GM04504 (cell line): ENCODE measurements at regions not wholly inside any gene's neighbourhood (a gene's known extent, or its start where the extent isn't known, plus 50 kb on each side); places are given as distances from the start of the nearest gene placed in this dataset.
A peak's percentile ranks its signal among the peaks of the same experiment; 100 is the strongest.

ENCODE experiments used
- DNase-seq: peaks from one replicate; pipeline ENCODE4 v3.0.0-alpha.2; 2012; ENCODE audit warnings: low read depth

DNA sequence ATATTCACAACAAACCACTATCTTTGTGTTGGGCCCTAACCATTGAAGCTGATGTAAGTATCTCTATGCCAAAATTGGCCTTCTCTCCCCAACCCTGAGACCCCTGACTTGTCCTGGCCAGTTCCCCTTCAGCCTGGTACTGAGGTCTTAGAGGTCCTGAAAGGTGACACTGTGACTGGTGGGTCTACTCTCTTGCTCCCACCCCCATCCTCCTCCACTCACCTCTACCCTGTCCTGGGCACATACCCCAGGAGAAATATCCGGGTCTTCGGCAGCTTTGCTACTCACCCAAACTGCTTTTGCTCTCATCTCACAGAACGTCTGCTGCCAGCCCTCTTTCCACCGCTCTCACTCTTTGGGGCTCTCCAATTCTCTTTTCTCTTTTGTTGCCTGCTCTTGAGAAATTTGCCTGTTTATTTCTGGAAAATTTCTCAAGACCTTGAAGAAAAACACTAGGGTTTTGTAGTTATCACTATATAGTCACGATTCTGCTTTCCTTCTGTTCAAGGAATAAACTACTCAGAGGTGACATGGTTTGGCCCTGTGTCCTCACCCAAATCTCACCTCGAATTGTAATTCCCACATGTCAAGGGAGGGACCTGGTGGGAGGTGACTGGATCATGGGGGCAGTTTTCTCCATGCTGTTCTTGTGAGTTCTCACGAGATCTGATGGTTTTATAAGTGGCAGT, 133.8 kb upstream of the PKDCC start:
- no peak for DNase-seq

DNA sequence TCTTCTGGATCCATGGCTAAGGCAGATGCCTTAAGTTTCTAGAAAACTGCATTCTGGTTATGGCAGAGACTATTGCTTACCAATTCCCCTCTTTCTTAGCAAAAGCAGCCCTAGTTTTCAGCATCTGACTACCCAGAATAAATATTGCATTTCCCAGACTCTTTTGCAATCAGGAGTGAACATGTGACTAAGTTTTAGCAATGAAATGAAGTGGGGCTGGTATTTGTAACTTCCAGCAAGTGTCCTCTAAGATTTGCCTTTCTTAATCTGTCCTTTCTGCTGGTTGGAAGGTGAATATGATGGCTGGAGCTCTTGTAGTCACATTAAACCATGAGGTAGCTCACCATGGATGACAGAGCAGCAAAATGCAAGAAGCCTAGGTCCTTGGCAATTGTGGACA, 132.9 kb upstream of the PKDCC start:
- DNase-seq = no peak

DNA sequence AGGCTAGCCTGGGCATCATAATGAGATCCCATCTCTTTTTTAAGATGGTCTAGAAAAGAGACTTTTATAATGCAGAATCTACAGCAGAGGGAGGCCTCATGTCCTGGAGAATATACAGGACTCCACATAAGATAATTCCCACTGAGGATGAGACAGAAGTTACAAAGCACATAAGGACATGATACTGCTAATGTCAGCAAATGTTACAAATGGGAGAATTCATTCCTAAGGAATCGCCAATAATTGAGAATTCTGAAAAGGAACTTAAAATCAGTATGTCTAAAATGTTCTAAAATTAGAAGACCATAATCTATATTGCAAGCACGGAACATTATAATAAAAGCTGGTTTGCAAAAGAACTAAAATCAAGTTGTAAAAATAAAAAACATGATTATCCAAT, 131.6 kb upstream of the PKDCC start:
- no peak for DNase-seq

DNA sequence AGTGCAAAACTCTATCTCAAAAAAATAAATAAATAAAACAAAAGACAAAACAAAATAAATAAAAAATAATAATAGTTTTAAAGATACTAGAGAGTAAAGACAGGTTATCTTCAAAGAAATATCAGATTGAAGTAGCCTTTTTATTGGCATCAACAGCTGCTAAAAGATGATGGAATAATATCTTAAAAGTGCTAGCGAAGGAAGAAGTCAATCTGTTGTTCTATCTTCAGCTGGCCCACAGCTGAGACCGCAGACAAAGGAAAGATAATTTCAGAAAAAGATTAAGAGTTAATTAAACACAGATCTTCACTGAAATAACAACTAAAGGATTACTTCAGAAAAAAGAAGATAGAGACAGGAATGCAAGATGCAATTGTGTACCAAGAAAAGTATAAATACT, 130.2 kb upstream of the PKDCC start:
- no peak for DNase-seq

DNA sequence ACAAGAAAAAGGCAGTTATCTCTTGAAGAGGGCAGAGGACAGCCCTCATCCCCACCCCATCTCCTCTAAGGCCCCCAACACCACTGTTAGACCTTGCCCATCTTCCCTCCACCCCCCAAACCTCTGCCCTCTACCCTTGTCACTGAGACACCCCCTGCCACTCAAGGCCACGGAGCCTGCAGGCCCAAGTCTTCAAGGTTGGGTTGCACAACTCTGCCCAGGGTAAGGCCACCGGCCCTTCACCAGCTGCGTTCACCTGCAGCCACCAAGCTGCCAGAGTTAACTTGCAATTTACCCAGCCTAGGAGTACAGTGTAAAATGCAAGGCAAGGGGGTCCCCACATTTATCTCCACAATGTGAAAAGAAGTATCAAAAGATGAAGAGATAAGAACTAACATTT, 128.7 kb upstream of the PKDCC start:
- no peak for DNase-seq

DNA sequence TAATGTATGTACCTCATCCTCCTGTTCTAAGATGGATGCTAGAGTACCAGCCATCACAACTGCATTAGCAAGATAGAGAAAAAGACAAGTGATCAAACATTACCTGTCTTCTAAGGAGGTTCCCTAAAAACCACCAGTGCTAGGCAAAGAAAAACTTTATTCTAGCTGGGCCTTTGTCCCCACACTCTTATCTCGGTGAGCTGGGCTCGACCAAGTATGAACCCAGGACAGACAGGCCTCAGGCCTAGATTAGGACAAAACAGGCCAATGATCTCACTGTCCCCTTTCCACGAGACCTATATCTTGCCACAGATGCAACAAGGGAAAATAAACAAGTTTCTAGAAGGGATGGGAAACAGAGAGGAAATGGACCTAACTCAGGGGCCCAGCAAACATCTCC, 127.6 kb upstream of the PKDCC start:
- no peak for DNase-seq

DNA sequence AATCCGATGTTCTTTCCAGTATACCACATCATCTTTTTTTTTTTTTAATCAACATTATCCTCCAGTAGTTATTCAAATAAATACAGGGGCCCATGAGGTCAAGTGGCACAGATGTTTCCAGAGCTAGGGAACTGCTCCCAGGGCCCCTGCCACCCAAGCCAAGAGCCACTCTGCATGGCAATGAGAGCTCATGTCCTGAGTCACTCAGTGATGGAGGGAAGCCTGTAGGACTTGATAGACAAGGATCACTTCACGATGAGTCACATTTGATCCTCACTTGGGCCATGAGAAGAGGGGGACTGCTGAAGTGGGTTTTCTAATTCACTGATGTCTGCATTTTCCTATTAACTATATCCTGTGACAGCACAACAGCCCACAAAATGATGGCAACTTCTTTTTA, 127.0 kb upstream of the PKDCC start:
- no peak for DNase-seq

DNA sequence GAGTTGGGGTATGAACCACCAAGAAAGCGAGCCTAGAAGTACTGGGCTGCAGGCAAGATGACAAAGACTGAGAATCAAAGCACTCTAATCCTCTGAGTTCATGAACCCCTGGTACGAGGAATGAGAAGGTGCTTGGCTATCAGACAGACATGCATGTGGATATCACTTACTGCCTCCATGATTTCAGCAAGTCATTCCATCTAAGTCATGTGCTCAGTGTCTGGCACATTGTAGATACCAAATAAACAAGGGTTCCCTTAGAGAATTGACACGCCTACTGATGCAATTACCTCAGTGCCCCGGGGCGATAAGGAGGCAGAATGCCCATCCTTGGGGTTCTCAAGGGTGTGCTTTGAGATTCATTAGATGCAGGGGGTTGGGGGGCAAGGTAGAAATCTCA, 125.6 kb upstream of the PKDCC start:
- no peak for DNase-seq

DNA sequence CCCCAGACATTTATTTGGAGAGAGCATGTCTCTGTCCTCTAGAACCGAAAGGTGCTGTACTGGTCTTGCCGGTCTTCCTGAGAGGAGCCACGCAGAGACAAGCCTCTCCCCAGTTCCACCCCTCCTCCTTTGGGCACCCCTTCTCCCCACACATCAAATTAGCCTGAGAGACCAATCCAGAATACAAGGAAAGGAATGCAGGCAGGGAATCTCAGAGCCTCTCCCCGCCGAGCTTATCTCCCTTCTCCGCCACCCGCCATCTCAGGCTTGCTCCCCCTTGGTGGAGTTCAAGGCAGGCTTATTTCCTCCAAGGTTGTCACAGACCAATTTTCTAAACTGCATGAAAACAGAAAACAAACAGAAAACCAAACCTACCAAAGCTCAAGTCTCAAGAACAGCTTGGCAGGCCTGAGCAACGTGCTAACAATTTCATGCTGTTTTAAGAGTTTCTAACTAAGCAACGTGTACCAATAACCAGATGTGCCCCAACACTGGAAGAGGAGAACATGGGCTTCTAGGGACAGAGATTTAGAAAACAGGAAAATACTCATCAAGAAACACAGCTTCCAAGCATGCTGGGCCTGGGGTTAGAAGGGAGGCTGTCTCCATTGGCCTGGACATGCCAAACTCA, 124.5 kb upstream of the PKDCC start:
- no peak for DNase-seq

DNA sequence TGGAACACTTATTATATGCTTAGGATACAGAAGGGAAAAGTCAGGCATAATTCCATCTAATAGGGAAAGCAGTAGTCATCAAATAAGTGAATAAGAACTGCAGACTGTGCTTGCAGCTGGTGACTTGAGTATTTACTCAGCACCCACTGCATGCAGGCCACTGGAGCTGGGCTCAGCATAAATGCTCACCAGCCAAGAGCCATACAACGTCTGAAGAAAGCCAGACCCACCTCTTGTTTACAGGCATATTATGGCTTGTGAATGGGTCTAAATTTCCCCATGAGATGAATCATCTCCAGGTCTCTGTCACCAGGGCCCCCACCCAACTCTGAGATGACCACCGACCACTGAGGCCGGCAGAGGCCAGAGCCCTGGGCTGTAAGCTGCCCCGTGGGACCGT, 123.8 kb upstream of the PKDCC start:
- no peak for DNase-seq

DNA sequence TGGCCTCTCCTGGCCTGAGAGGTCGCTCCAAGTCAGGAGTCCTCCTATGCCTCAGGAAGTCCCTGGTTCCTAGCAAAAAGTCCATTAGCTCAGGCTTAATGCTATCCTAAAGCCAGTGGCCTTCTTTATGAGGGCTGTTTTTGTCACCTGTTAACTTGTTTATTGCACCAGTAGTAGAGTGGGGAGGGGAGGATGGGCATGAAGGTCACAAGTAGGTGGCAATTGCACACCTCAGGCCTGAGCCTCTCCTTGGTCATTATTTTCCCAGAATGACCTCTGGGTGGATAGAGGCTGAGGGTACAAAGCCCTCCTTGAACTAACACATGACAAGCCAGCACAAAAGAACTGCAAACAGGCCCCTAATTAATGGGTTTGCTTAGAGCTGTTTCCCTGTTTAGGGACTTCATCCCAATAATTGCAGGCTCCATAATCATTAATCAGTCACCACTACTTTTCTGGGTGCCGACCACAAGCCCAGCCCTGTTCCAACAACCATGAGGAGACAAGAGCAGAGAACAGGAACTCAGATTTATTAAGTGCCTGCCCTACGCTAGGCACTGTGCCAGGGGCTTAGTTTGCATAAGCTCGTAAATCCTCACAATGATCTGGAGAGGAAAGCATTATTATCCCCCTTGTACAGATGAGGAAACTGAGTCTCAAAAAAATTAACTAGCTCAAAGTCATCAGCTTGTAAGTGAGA, 123.0 kb upstream of the PKDCC start:
- DNase-seq = no peak

DNA sequence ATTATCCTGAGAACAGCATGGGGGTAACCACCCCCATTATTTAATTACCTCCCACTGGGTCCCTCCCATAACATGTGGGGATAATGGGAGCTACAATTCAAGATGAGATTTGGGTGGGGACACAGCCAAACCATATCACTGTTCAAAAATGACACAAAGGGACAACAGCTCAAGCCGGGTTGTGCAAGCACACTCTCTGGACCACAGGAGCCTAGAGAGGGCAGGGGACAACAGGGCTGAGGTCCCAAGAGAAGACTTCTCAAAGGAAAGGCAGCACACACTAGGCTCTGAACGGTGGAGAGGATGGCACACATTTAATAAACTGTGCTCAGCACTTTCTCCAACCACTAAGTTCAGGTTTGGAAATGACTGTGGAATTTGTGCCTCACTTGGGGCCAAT, 122.1 kb upstream of the PKDCC start:
- DNase-seq = no peak

DNA sequence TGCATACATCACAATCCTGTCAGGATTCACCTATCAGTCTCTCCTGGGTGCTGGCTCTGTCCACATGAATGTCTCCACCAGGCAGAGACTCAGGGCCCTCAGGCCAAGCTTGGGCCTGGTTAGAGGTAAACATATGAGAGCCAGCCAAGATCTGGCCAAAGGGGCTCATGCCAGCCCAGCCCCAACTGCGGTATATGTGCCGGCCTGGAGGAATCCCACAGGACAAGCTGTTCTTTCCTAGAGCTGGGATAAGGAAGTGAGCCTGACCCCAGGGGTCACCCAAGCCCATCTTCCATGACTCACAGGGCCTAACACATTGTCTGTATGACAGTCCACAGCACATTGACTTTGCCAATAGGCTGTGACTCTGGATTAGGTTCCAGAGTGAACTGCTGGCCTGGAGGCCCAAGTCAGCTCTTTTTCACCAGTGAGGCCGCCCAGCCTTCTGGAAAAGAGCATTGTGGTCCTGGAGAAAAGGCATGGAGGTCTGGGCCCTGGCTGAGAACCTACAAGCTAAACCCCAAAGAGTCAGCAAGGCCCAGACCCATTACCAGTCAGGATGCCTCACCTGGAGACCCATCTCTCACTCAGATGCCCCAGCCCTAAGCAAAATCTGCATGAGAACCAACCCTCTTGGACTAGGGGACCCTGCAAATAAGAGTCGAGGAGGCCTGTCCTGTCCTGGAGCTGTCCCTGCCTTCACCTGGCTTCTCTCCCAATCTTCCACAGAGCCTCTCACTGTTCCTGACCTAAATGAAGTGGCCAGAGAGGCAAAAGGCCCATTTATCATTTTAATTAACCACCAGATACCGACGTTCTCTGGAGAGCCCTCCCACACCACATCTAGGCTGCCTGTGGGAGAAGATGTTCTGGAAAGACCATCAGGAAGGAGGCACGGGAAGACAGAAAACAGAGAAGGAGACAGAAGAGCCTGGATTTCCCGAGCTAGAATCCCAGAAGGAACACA, 120.9 kb upstream of the PKDCC start:
- no peak for DNase-seq

DNA sequence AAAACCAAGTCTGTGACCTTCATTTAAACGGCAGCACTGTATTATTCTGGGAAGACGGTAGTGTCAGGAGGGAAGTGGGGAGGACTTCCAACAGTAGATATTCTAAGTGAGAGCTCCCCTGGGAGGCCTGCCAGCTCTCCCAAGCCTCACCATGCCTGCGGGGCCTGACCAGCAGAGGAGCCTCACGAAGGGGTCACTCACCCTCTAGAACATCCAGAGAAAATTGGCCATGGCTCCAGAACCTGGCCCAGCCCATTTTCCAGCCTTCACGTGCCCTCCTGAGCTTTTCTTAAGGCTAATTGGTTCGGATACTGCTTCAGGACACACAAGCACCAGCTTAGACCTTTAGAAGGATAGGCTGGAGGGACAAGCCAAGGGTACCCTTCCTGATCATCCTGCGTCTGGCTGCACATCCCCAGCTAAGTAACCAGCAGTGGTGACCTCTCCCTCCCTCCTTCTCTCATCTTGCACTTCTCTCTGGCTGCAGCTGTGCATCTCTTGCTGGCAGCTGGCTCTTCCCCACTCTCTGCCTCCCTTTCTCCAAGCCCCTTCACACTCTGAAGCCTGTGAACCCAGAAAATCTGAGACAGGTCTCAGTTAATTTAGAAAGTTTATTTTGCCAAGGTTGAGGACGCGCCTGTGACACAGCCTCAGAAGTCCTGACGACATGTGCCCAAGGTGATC, 120.1 kb upstream of the PKDCC start:
- no peak for DNase-seq

DNA sequence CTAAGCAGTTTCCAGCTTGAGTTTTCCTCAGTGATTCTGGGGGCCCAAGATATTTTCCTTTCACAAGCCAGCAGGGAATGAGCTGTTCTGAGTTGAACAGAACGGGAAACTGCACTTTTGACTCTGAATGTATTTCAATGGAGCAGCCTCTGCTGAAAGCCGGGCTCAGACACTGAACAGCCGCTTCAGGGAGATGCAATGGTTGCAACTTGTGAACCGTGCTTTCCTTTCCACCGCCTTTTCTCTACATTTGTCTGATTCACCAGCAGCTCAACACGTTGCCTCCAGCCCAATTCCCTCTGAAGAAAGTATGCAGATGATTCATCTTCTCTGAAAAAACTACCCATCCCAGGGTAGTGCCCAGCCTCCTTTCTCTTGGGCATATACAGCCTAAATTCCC, 119.3 kb upstream of the PKDCC start:
- DNase-seq = no peak

DNA sequence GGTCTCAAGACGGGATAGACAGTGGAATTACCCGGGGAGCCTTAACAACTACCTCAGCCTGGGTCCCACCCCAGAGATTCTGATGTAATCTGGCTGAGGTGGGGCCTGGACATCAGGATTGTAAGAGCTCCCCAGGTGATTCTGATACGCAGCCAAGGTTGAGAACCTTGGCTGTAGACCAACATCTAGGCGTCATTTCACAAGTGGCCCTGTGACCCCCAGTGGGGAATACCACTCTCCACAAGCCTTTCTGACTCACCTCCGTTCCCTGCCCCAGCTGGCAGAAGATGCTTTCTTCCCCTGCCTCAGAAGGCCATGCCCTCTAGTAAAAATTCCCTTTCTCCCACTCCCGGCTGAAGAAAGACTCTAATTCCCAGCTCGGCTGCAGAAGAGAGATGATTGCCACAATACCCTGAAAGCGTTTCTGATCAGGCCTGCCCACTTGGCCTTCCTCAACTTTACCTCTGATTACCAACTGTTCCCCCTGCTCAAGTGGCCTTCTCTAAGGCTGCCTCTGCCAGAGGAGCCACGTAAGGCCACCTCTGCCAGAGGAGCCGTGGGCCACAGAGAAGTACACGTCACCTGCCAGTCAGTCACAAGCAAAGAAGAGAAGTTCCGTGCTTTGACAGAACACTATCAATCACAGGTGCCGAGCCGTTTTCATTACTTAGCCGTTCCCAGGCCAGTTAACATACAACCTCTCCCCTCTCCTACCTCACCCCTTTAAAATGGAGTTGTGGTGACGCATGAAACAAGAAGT, 116.8 kb upstream of the PKDCC start:
- no peak for DNase-seq

DNA sequence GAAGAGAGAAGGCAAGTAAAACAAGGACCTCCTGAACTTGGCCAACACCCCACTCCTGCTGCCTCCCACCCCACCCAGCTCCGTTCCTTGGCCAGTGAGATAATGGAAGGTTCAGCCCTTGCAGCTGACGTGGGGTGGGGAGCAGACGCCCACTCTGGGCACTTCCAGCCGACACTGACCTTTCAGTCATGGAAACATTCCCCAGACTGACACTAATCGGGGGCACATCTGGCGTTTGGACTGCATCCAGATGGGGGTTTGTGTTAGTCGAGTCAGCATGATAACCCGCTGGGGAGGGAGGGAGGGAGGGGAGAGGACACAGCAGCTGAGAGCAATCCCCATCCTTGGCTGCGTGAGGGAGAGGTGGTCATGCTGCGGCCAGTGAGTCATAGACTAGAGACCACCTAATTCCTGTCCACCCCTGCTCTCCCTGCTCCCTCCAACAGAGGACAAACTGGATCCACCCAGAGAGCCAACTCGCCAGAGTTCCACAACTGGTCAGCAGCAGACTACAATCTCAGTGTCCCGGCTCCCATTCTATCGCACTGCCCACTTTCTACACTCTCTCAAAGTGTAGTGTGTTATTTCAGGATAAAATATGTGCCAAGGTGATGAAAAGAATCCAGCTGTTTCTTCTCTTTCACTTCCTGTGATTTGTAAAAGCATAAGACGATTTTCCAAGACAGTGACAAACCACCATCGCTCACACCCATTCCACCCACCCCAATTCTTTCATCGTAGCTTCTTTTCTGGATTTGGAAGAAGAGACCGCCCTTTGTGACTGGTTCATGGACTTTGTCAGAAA, 115.4 kb upstream of the PKDCC start:
- DNase-seq = peak; percentile 65

DNA sequence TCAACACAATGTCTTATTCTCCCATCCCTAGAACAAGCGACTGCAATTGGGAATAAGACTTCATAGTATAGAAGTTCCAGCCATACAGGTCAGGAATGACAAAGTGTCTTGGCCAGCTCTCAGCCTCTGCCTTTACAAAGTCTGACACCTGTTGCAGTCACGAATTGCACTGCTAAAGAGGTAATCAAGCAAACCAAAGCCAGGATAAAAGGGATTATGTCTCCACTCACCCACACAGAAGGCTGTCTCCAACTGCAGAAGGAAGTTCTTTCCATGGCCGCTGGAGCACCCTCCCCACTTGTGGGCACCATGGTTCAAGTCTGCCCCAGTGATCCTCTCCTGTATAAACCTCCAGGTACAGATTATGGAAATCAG, 114.8 kb upstream of the PKDCC start:
- no peak for DNase-seq

DNA sequence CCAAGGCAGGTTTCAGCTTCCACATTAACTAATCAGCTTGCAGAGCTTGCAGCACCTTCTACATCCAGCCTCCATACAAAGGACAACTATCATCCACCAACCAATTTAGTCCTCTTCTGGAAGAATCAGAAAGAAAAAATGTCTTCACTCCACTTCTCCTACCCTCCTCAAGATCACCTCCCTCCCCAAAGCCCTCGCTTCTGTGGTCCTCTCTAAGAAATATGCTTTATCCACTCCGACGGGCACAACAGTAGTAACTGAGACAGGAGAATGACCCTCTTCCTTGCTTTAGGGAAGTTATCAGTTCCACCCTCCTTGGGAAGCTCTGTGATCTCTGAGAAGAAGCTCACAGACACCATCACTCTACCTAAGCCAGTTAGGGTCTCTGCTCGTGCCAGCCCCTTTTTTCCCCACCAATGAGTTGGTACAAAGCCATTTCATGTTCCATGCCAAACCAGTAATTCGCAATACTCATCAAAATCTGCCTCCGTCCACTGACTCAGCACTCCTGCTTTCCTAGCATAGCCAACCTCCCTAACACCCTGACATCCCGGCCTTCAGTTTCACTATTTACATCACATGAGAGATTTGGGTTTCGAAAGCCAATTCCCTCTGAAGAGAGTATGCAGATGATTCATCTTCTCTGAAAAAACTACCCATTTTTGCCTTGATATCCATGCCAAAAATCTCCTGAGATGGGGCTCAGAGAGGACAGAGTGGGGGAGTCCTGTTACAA, 114.1 kb upstream of the PKDCC start:
- peak; percentile 86 for DNase-seq
